Activated naive CD4-positive, alpha-beta T cell treated with anti-CD3 and anti-CD28 coated beads for 36 hours (primary cell): ENCODE measurements at regions not wholly inside any gene's neighbourhood (a gene's known extent, or its start where the extent isn't known, plus 50 kb on each side); places are given as distances from the start of the nearest gene placed in this dataset.

ENCODE experiments used
- CTCF ChIA-PET: fragments of 350-600 bp; sonication (Branson Sonifier 250); formaldehyde crosslinking; loops from one replicate; lab custom pipeline; 2021; ENCODE audit warnings: antibody characterized with exemption; lab: Charles Lee
- DNase-seq: peaks from one replicate; pipeline ENCODE4 v3.0.0-alpha.2; 2020
- H3K27ac Mint-ChIP-seq: one replicate; pipeline ENCODE4 v1.8.0; 2021; ENCODE audit warnings: mild to moderate bottlenecking, mixed read lengths
- H3K27me3 Mint-ChIP-seq: one replicate; pipeline ENCODE4 v1.8.0; 2021; ENCODE audit warnings: low read depth, mixed read lengths
- H3K36me3 Mint-ChIP-seq: one replicate; pipeline ENCODE4 v1.8.0; 2021; ENCODE audit warnings: low read depth, mixed read lengths
- H3K4me1 Mint-ChIP-seq: one replicate; pipeline ENCODE4 v1.8.0; 2021; ENCODE audit warnings: low read depth, mixed read lengths
- H3K4me3 Mint-ChIP-seq: one replicate; pipeline ENCODE4 v1.8.0; 2021; ENCODE audit warnings: mild to moderate bottlenecking, moderate library complexity, mixed read lengths
- H3K9me3 Mint-ChIP-seq: one replicate; pipeline ENCODE4 v1.8.0; 2021; ENCODE audit warnings: mixed read lengths
- intact Hi-C: fragments of 100-400 bp; cut with micrococcal nuclease; formaldehyde crosslinking; loops from one replicate; pipeline ENCODE4 v1.15.1; 2023

DNA sequence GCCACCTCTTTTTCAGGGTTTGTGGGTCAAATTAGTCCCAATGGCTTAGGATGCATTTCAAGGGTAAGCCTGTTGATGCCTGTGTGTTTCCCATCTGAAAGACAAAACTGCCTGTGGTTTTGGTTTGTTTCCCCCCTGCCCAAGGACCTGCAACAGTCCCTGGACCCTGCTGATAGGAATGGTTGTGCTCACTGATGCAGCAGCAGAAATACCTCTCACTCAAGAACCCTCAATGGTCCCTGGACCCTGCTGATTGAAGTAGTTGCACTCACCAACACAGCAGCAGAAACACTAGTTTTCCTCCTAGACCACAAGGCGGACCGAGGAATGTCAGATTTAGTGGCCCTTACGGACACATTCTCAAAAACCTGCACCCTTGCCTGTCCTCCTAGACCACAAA lies 386.9 kb downstream of the NUP35 start:
- H3K4me1 Mint-ChIP-seq = no peaks in the 10 kb centered on the region
- CTCF ChIA-PET = no interaction called here
- intact Hi-C loops = no loop called here
- peaks cover 18% of the 10 kb centered on the region for H3K9me3 Mint-ChIP-seq
- no peak for DNase-seq
- no peaks in the 10 kb centered on the region for H3K27me3 Mint-ChIP-seq
- H3K27ac Mint-ChIP-seq = no peak overlapping the region
- H3K36me3 Mint-ChIP-seq = no peaks in the 10 kb centered on the region
- H3K4me3 Mint-ChIP-seq = no peak overlapping the region

DNA sequence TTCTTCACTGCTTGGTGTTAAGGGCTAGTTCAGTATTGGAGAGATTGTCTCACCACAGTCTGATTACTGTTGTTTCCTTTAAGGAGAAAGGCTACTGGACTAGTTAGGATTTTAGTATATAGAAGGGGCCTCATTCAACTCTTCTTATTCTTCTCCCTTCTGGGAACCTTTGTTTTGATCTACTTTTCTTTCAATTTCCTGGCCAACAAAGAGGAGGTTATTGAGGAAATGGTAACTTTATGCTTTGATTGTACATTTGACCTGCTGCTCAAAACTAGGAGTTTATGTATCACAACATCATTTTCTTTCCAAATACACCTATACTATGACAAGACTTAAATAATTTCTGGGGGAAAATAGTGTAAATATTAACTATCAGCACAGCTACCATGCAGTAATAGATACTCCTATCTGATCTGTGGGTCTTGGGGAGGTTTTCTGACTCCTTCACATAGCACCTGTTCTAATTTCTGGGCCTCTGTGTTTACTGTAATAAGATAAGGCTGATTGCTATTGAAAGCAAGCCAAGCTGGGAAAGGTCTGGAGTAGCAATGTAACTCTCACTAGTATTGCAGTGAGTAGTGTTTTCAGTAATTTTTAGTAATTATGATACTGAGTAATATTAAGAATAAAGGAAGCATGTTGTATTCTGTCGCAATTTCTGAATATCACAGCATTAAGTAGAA lies 395.3 kb downstream of the NUP35 start:
- CTCF ChIA-PET = no interaction called here
- H3K36me3 Mint-ChIP-seq = no peaks in the 10 kb centered on the region
- no peaks in the 10 kb centered on the region for H3K9me3 Mint-ChIP-seq
- no peak for DNase-seq
- no peak overlapping the region for H3K4me3 Mint-ChIP-seq
- intact Hi-C loops = no loop called here
- H3K27me3 Mint-ChIP-seq = no peaks in the 10 kb centered on the region
- no peak overlapping the region for H3K27ac Mint-ChIP-seq
- no peaks in the 10 kb centered on the region for H3K4me1 Mint-ChIP-seq

DNA sequence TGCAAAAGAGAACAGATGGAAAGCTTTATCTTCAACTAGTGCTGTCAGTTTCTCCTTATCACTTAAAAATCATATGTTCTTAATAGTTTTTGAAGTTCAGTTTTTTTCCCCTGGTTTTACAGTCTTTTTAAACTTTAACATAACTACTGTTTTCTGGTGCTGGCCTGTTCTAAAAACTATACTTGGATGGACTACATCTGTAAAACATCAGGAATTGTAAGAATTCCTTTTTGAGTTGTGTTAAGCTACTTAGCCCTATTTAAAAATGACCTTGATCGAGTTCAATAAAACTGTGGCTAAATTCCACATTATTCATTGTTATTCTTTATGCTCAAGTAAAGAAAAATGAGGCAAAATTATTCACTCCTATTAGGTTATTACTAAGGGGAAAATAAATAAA lies 397.7 kb downstream of the NUP35 start:
- Mint-ChIP-seq H3K27ac (no peak overlapping the region), H3K36me3 (no peaks in the 10 kb centered on the region), H3K9me3 (no peaks in the 10 kb centered on the region), H3K4me3 (no peak overlapping the region), H3K27me3 (no peaks in the 10 kb centered on the region), H3K4me1 (no peaks in the 10 kb centered on the region)
- CTCF ChIA-PET = interaction anchor here (0.9 kb wide), 1 partner anchor 9 kb away, joined by 3 read pairs; no protein-coding TSS in a partner anchor
- intact Hi-C loops = no loop called here
- no peak for DNase-seq

DNA sequence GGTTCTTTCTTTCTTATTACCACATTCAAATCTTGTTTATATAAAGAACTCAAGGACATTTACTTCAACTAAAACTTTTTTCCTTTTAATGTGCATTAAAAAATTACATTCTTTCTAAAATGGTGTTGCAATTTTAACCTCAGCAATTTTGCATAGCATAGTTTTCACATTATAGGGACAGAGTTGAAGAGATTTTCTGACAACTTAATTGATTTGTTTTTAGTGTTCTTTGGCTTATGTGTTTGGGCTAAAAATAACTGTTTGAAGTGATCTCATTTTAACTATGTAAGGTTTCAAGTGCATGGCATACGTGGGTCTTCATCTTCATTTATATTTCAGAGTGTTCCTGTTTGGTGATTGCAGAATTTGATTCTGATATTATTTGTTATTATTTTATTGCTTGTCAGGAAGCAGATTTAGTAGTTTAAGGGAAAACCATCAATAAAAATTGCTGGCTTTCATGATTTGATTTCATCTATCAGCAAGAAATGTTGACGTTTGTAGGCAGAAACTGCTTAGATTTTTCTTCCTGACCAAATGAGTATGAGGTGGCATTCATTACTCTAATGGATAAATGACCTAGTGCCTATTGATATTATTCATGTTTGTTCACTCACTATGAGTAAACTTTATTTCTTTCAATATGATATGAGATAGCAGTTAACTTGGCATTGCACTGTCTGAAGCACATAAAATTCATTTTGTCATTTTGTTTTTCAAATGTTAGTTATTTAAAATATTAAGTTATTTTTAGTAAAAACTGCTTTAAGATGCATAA lies 398.4 kb downstream of the NUP35 start:
- DNase-seq = no peak
- CTCF ChIA-PET = interaction anchor here (0.9 kb wide), 1 partner anchor 10 kb away, joined by 3 read pairs; no protein-coding TSS in a partner anchor
- no peaks in the 10 kb centered on the region for H3K27me3 Mint-ChIP-seq
- intact Hi-C loops = no loop called here
- peaks cover 2% of the 10 kb centered on the region for H3K9me3 Mint-ChIP-seq
- no peaks in the 10 kb centered on the region for H3K36me3 Mint-ChIP-seq
- no peaks in the 10 kb centered on the region for H3K4me1 Mint-ChIP-seq
- H3K27ac Mint-ChIP-seq = no peak overlapping the region
- H3K4me3 Mint-ChIP-seq = no peak overlapping the region

DNA sequence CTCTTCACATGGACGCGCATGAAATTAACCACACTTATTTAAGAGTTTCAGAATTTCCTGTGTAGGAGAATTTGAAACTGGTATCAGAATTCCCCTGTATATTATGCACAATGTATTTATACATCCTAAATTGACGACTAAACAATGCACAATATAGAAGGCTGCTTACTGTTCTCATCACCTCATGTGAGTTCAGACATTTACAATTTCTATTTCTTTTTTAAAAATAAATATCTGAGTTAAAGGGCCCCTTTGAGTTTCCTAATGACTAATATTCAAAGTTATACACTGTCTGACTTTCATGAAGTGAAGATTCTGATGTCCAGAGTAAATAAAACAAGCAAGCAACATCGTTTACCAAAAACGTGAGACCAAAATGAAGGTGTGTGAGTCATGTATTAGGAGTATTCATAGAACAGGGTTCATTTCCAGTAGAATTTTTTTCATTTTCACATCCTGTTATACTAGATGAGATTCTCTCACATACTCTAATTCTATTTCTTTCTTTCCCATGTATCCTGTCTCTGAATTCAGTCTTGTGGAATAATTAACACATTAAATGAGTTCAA lies 406.2 kb downstream of the NUP35 start:
- DNase-seq = no peak
- H3K36me3 Mint-ChIP-seq = no peaks in the 10 kb centered on the region
- H3K27me3 Mint-ChIP-seq = no peaks in the 10 kb centered on the region
- no peak overlapping the region for H3K27ac Mint-ChIP-seq
- CTCF ChIA-PET = no interaction called here
- H3K9me3 Mint-ChIP-seq = peaks cover 5% of the 10 kb centered on the region
- intact Hi-C loops = no loop called here
- no peaks in the 10 kb centered on the region for H3K4me1 Mint-ChIP-seq
- no peak overlapping the region for H3K4me3 Mint-ChIP-seq

DNA sequence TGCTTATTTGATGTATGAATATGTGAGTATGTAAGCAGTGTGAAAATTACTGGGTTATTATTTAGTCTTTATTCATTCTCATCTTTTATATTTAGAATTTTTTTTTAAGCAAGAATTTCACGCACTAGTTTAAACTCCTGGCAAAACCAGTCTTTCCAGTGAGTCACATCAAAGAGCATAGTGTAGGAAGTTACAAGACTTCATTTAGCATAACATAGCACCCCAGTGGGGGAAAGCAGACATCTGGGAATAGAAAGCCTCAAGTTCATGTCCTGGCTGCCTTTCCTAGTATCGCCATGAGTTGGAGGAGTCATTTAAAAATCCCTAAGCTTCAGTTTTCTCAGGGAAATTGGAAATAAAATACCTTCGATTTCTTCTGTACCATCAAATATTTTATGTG lies 408.3 kb downstream of the NUP35 start:
- no peaks in the 10 kb centered on the region for H3K27me3 Mint-ChIP-seq
- H3K36me3 Mint-ChIP-seq = no peaks in the 10 kb centered on the region
- intact Hi-C loops = no loop called here
- H3K9me3 Mint-ChIP-seq = peaks cover 4% of the 10 kb centered on the region
- no peak overlapping the region for H3K4me3 Mint-ChIP-seq
- DNase-seq = no peak
- no peak overlapping the region for H3K27ac Mint-ChIP-seq
- no peaks in the 10 kb centered on the region for H3K4me1 Mint-ChIP-seq
- CTCF ChIA-PET = no interaction called here

DNA sequence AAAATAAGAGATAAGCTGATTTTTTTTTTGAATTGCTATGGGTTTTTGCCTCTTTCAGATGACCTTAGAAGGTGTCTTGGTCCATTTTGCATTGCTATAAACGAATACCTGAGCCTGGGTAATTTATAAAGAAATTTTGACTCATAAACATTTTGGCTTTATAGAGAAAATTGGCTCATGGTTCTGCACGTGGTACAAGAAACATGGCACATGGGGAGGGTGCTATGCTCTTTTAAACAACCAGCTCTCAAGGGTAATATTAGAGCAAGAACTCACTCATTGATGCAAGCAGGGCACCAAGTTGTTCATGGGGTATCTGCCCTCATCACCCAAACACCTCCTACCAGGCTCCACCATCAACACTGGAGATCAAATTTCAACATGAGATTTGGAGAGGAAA lies 408.8 kb downstream of the NUP35 start:
- no peaks in the 10 kb centered on the region for H3K27me3 Mint-ChIP-seq
- DNase-seq = no peak
- peaks cover 2% of the 10 kb centered on the region for H3K9me3 Mint-ChIP-seq
- H3K36me3 Mint-ChIP-seq = no peaks in the 10 kb centered on the region
- intact Hi-C loops = no loop called here
- H3K4me1 Mint-ChIP-seq = no peaks in the 10 kb centered on the region
- H3K4me3 Mint-ChIP-seq = no peak overlapping the region
- H3K27ac Mint-ChIP-seq = no peak overlapping the region
- CTCF ChIA-PET = no interaction called here

DNA sequence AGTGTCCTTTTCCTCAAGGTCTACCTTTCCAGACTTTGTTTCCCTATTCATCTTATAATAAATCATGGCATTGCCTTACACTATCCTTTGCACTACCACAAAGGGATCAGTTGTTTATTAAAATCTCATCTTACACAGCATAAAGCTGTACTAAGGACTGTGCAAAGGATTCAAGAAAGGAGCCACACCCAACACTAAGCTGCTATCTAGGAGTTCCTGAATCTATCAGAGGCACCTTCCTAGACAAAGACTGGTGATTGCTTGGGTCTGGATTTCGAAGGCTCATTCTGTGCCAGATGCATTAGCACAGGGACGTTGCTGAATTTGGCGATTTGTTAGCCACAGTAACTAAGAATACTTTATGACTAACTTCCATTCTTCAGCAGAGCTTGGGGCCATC lies 412.0 kb downstream of the NUP35 start:
- Mint-ChIP-seq H3K27ac (no peak overlapping the region), H3K4me3 (no peak overlapping the region), H3K9me3 (peaks cover 5% of the 10 kb centered on the region), H3K36me3 (no peaks in the 10 kb centered on the region), H3K4me1 (no peaks in the 10 kb centered on the region), H3K27me3 (no peaks in the 10 kb centered on the region)
- no peak for DNase-seq
- CTCF ChIA-PET = no interaction called here
- intact Hi-C loops = no loop called here

DNA sequence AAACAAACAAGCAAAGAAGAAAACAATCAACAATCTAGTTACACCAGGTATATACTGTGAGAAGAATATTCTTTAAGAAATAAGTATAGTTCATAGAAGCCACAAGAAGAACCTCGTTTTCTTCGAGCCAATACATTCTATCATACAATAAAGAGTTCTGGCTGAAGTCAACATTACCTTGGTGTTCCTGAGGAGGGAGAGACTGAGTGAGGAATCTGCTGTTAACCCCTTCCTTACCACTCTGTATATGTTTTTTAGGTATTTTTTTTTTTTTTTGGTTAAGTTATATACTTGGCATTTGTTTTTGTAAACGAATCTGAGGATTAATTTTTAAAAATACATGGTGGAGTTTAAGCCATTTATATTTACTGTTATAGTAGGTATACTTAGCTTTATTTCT lies 412.5 kb downstream of the NUP35 start:
- Mint-ChIP-seq H3K27ac (no peak overlapping the region), H3K4me3 (no peak overlapping the region), H3K4me1 (no peaks in the 10 kb centered on the region), H3K27me3 (no peaks in the 10 kb centered on the region), H3K36me3 (no peaks in the 10 kb centered on the region), H3K9me3 (peaks cover 3% of the 10 kb centered on the region)
- no peak for DNase-seq
- intact Hi-C loops = no loop called here
- CTCF ChIA-PET = no interaction called here

DNA sequence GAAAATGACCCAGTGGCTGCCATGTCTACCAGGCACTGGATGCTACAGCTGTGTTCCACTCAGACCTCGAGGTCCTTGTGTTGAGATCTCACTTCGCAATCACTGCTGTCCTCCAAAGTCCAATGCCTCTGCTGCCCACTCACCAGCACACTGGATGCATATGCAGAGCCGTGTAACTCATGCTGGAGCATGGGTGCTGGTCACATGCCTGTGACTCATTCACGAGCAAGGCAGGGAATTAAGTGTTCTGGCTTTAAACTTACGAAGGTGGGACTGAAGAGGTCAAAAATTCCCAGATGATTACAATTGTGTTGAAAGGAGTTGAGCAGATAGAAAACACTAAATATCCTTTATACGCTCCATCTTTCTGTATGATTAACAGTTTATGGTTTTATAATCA lies 417.5 kb downstream of the NUP35 start:
- CTCF ChIA-PET = no interaction called here
- Mint-ChIP-seq H3K4me3 (no peak overlapping the region), H3K9me3 (peaks cover 17% of the 10 kb centered on the region), H3K4me1 (no peaks in the 10 kb centered on the region), H3K27ac (no peak overlapping the region), H3K36me3 (no peaks in the 10 kb centered on the region), H3K27me3 (no peaks in the 10 kb centered on the region)
- intact Hi-C loops = no loop called here
- no peak for DNase-seq

DNA sequence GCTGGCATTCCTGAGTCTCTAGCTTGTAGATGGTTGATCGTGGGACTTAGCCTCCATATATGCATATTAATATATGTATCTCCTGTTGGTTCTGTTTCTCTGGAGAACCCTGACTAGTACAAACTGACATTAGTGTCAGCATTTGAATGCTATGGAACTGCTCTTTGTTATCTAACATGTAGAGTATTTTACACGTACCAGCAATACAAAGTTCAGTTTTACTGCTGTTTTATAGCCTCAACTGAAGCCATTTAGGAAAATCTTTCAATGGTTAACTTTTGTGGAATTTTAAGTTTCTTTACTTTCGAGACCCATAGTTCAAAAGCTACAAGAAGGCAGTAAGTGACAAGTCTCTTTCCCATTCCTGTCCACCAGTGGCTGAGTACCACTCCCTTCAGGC lies 418.4 kb downstream of the NUP35 start:
- Mint-ChIP-seq H3K9me3 (peaks cover 23% of the 10 kb centered on the region), H3K27me3 (no peaks in the 10 kb centered on the region), H3K4me1 (no peaks in the 10 kb centered on the region), H3K27ac (no peak overlapping the region), H3K36me3 (no peaks in the 10 kb centered on the region), H3K4me3 (no peak overlapping the region)
- intact Hi-C loops = no loop called here
- no peak for DNase-seq
- CTCF ChIA-PET = no interaction called here

DNA sequence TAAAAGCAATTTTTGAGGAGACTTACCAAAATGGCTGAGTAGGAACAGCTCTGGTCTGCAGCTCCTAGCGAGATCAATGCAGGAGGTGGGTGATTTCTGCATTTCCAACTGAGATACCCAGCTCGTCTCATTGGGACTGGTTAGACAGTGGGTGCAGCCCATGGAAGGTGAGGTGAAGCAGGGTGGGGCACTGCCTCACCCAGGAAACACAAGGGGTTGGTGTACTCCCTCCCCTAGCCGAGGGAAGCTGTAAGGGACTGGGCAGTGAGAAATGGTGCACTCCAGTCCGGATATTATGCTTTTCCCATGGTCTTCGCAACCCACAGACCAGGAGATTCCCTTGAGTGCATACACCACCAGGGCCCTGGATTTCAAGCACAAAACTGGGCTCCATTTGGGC lies 419.0 kb downstream of the NUP35 start:
- DNase-seq = no peak
- H3K27me3 Mint-ChIP-seq = no peaks in the 10 kb centered on the region
- no peak overlapping the region for H3K27ac Mint-ChIP-seq
- intact Hi-C loops = no loop called here
- H3K4me3 Mint-ChIP-seq = no peak overlapping the region
- H3K36me3 Mint-ChIP-seq = no peaks in the 10 kb centered on the region
- H3K4me1 Mint-ChIP-seq = no peaks in the 10 kb centered on the region
- CTCF ChIA-PET = no interaction called here
- peaks cover 29% of the 10 kb centered on the region for H3K9me3 Mint-ChIP-seq

DNA sequence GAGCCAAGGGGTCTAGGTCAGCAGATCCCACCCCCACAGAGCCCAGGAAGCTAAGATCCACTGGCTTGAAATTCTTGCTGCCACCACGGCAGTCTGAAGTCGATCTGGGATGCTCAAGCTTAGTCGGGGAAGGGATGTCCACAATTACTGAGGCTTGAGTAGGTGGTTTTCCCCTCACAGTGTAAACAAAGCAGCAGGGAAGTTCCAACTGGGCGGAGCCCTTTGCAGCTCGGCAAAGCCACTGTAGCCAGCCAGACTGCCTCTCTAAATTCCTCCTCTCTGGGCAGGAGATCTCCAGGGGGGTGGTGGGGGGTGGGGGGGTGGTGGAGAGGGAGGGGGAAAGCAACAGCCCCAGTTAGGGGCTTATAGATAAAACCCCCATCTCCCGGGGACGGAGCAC lies 419.5 kb downstream of the NUP35 start:
- no peak overlapping the region for H3K4me3 Mint-ChIP-seq
- intact Hi-C loops = no loop called here
- DNase-seq = no peak
- H3K27me3 Mint-ChIP-seq = no peaks in the 10 kb centered on the region
- no peaks in the 10 kb centered on the region for H3K36me3 Mint-ChIP-seq
- CTCF ChIA-PET = no interaction called here
- peaks cover 33% of the 10 kb centered on the region for H3K9me3 Mint-ChIP-seq
- H3K27ac Mint-ChIP-seq = no peak overlapping the region
- no peaks in the 10 kb centered on the region for H3K4me1 Mint-ChIP-seq
